IMR-90 (cell line): ENCODE measurements at regions not wholly inside any gene's neighbourhood (a gene's known extent, or its start where the extent isn't known, plus 50 kb on each side); places are given as distances from the start of the nearest gene placed in this dataset.

ENCODE experiments used
- ATAC-seq: fragments of 200-7000 bp; cut with Tn5 transposase; 2 replicates; pipeline ENCODE4 v1.9.1; 2020; ENCODE audit warnings: low read depth, mild to moderate bottlenecking, moderate library complexity
- BruUV-seq: library from RNA; stranded (reverse); fragments of 400-500 nt; replicated peaks from 2 replicates; lab custom pipeline; 2021; lab: Mats Ljungman, UMichigan
- CTCF ChIA-PET: fragments of 300-600 bp; formaldehyde crosslinking; extraction: SDS; loops from one replicate; lab custom pipeline; 2021; ENCODE audit warnings: antibody characterized with exemption; lab: Yijun Ruan, JAX
- POLR2A ChIA-PET: fragments of 300-600 bp; sonication (Branson Sonifier 250); formaldehyde crosslinking; loops from one replicate; lab custom pipeline; 2022; ENCODE audit warnings: antibody characterized with exemption; ENCODE audit not compliant: unreplicated experiment; lab: Charles Lee
- DNase-seq: peaks from one replicate; pipeline ENCODE4 v3.0.0; 2013
- H2AFZ ChIP-seq: replicated peaks from 2 replicates; pipeline ENCODE3; 2013; ENCODE audit warnings: low read length, mild to moderate bottlenecking; ENCODE audit not compliant: poor library complexity
- H2AK5ac ChIP-seq: 2 replicates; pipeline ENCODE4 v1.6.1; 2013; ENCODE audit warnings: low read depth, low read length, inconsistent platforms
- H2AK9ac ChIP-seq: replicated peaks from 2 replicates; pipeline ENCODE3; 2013; ENCODE audit warnings: mild to moderate bottlenecking, low read depth, low read length, moderate library complexity; ENCODE audit not compliant: poor library complexity
- H2BK120ac ChIP-seq: 2 replicates; pipeline ENCODE4 v1.6.1; 2013; ENCODE audit warnings: low read depth, low read length, inconsistent platforms
- H2BK15ac ChIP-seq: 3 replicates; pipeline ENCODE4 v1.6.1; 2013; ENCODE audit warnings: low read depth, low read length, inconsistent platforms
- H2BK20ac ChIP-seq: 2 replicates; pipeline ENCODE4 v1.6.1; 2013; ENCODE audit warnings: low read depth, mild to moderate bottlenecking, inconsistent platforms, low read length, moderate library complexity
- H2BK5ac ChIP-seq: 2 replicates; pipeline ENCODE4 v1.6.1; 2013; ENCODE audit warnings: mild to moderate bottlenecking, low read depth, low read length, inconsistent platforms; ENCODE audit not compliant: poor library complexity, severe bottlenecking
- H3K14ac ChIP-seq: replicated peaks from 2 replicates; pipeline ENCODE4 v1.6.1; 2013; ENCODE audit warnings: low read depth, low read length, inconsistent platforms
- H3K18ac ChIP-seq: 2 replicates; pipeline ENCODE4 v1.6.1; 2013; ENCODE audit warnings: low read depth, low read length, control low read depth
- H3K23ac ChIP-seq: 2 replicates; pipeline ENCODE4 v1.6.1; 2013; ENCODE audit warnings: low read depth, low read length, inconsistent platforms
- H3K27ac ChIP-seq: 2 replicates; pipeline ENCODE4 v1.5.1; 2013; ENCODE audit warnings: mild to moderate bottlenecking, control low read depth, low read length; ENCODE audit not compliant: insufficient read depth
- H3K27me3 ChIP-seq: 2 replicates; pipeline ENCODE4 v1.6.1; 2013; ENCODE audit warnings: low read length; ENCODE audit not compliant: control insufficient read depth, insufficient read depth
- H3K36me3 ChIP-seq: 2 replicates; pipeline ENCODE4 v1.6.1; 2013; ENCODE audit warnings: low read length, mixed read lengths; ENCODE audit not compliant: control insufficient read depth, insufficient read depth
- H3K4ac ChIP-seq: 2 replicates; pipeline ENCODE4 v1.6.1; 2013; ENCODE audit warnings: low read depth, low read length, inconsistent platforms
- H3K4me1 ChIP-seq: 2 replicates; pipeline ENCODE4 v1.6.1; 2013; ENCODE audit warnings: low read length, mixed read lengths; ENCODE audit not compliant: control insufficient read depth, insufficient read depth
- H3K4me2 ChIP-seq: 2 replicates; pipeline ENCODE4 v1.6.1; 2013; ENCODE audit warnings: low read depth, mild to moderate bottlenecking, control low read depth, low read length, moderate library complexity
- H3K4me3 ChIP-seq: 2 replicates; pipeline ENCODE4 v1.5.1; 2013; ENCODE audit warnings: low read depth, mild to moderate bottlenecking, control low read depth, low read length, moderate library complexity; ENCODE audit not compliant: insufficient read depth
- H3K56ac ChIP-seq: 2 replicates; pipeline ENCODE4 v1.6.1; 2013; ENCODE audit warnings: low read length, inconsistent platforms; ENCODE audit not compliant: insufficient read depth; ENCODE audit errors: extremely low read depth
- H3K79me1 ChIP-seq, 2 experiments: 2 replicates each; pipeline ENCODE4 v1.6.1; 2013; ENCODE audit warnings: low read length in 2 of 2, inconsistent platforms in 1 of 2, low read depth in 1 of 2
- H3K9ac ChIP-seq: 2 replicates; pipeline ENCODE4 v1.6.1; 2013; ENCODE audit warnings: low read depth, low read length, control low read depth
- H3K9me1 ChIP-seq: 2 replicates; pipeline ENCODE4 v1.6.1; 2013; ENCODE audit warnings: low read length, inconsistent platforms; ENCODE audit not compliant: insufficient read depth
- H3K9me3 ChIP-seq: 2 replicates; pipeline ENCODE4 v1.6.1; 2013; ENCODE audit warnings: low read length; ENCODE audit not compliant: control insufficient read depth, insufficient read depth
- H4K20me1 ChIP-seq: 2 replicates; pipeline ENCODE4 v1.6.1; 2013; ENCODE audit warnings: low read length, inconsistent platforms; ENCODE audit not compliant: insufficient read depth
- H4K5ac ChIP-seq: 2 replicates; pipeline ENCODE4 v1.6.1; 2013; ENCODE audit warnings: mild to moderate bottlenecking, low read depth, low read length, control low read depth
- H4K8ac ChIP-seq, 2 experiments: 2 replicates each; pipeline ENCODE4 v1.6.1; 2013; ENCODE audit warnings: low read depth in 2 of 2, low read length in 2 of 2, control low read depth in 1 of 2, inconsistent platforms in 1 of 2
- H4K91ac ChIP-seq: 2 replicates; pipeline ENCODE4 v1.6.1; 2013; ENCODE audit warnings: low read depth, low read length, inconsistent platforms; ENCODE audit not compliant: insufficient read depth
- CEBPB ChIP-seq: IDR thresholded peaks from 2 replicates; pipeline ENCODE4 v1.6.1; 2012; ENCODE audit warnings: low read depth, low read length, improper control_type of control experiment
- MAFK ChIP-seq: IDR thresholded peaks from 2 replicates; pipeline ENCODE4 v1.6.1; 2012; ENCODE audit warnings: low read depth, low read length, improper control_type of control experiment
- RAD21 ChIP-seq: IDR thresholded peaks from 2 replicates; pipeline ENCODE4 v1.6.1; 2012; ENCODE audit warnings: low read length, improper control_type of control experiment
- RCOR1 ChIP-seq: IDR thresholded peaks from 2 replicates; pipeline ENCODE4 v1.6.1; 2012; ENCODE audit warnings: mild to moderate bottlenecking, low read length, improper control_type of control experiment; ENCODE audit not compliant: insufficient replicate concordance
- SMC3 ChIP-seq: fragments of 150-350 bp; IDR thresholded peaks from 2 replicates; pipeline ENCODE4 v1.6.1; 2016; ENCODE audit warnings: low read depth, mild to moderate bottlenecking, antibody characterized with exemption, low read length, moderate library complexity
- WGBS, 2 experiments: methylation state at CpG; one replicate each; pipeline versions ENCODE4 v1.1.5 to v1.1.7; 2013; ENCODE audit warnings: missing lambda C conversion rate in 2 of 2; ENCODE audit not compliant: insufficient read length in 1 of 2; ENCODE audit errors: extremely low coverage in 2 of 2; 5-methylcytosine and 5-hydroxymethylcytosine counted together
- dilution Hi-C: fragments of 300-500 bp; cut with HindIII; formaldehyde crosslinking; loops from one replicate; pipeline ENCODE4 v1.14.3; 2018; ENCODE audit warnings: low sequenced_read_pairs; ENCODE audit not compliant: unreplicated experiment
- in situ Hi-C: fragments of 300-500 bp; cut with MboI; formaldehyde crosslinking; loops from 3 replicates; pipeline ENCODE4 v1.14.3; 2019; ENCODE audit warnings: low sequenced_read_pairs, inconsistent platforms, mixed read lengths
- intact Hi-C: fragments of 100-400 bp; cut with micrococcal nuclease; formaldehyde crosslinking; loops from 2 replicates; pipeline ENCODE4 v1.10.0; 2022
- TF ChIP-seq, protein P1 (sequence below): conservative IDR thresholded peaks from 2 replicates; pipeline ENCODE4 v1.5.1; 2012; ENCODE audit warnings: mild to moderate bottlenecking, low read depth, low read length, improper control_type of control experiment

DNA sequence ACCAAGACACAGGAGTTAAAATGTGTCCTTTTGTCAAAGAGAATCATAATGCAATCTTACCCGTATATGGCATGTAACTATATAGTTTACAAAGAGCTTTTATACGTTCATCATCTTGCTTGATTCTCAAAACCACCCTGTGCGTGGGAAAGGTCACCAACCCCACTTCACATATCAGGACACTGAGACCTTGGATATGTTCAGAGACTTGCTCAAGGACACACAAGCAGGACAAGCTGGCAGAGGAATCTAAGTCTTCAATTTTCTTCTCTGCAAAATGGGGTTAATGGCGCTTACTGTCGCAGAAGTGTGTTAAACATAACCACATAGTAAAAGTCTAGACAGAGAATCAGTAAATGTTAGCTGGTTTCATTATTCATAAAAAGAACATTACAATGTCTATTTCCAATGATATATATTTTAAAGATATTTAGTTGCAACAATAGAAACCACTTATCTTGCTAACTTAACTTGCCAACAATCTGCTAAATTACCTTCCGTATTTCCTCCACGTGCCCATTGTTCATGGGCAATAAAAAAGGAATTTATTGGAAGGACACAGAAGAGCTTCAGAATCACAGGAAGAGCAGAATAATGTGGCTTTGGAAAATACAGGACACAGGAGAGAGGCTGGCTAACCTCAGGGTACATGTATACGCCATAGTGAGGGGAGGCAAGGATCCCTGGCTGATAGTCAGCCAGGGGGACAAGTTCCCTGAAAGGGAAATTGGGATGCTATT, 64.6 kb upstream of the TAPT1 start (continued):
- TF ChIP-seq MAFK = no peak

DNA sequence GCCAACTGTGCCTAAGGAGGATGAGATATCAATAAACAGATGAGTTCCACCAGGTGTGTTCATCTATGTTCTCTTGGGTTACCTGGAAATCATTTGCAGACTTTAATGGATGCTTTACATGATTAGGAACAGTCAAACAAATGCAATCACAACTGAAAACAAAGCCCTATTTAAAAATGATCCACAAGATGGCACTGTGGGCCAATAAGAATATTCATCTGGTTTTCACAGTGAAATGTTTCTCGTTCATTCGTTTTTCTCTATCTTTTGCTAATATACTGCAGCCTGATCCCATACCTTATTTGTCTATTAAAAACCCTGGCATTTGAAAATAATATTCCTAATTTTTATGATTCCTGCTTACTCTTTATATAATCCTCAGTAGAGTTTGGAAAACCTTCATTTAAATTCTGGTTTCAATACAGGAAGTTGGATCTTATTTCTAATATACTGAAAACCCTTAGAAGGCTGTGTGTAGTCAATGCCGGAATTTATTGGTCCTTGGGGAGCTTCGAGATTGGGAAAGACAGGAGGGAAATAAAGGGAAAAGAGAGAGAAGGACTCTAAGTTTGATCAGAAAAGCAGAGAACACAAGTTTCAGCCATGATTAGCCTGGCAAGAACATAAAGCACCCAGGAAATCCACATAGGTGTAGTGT, 63.8 kb upstream of the TAPT1 start:
- H4K8ac ChIP-seq = no peak overlapping the region
- no peak overlapping the region for H2AK9ac ChIP-seq
- H2BK120ac ChIP-seq = no peak overlapping the region
- H2AFZ ChIP-seq = no peak overlapping the region
- H3K27ac ChIP-seq = no peak overlapping the region
- dilution Hi-C loops = no loop called here
- H3K23ac ChIP-seq = no peak overlapping the region
- H3K27me3 ChIP-seq = peaks cover 10% of the 10 kb centered on the region
- no peak overlapping the region for H2BK5ac ChIP-seq
- no peak overlapping the region for H3K4me3 ChIP-seq
- H4K5ac ChIP-seq = no peak overlapping the region
- H3K18ac ChIP-seq = no peak overlapping the region
- H3K56ac ChIP-seq = no peak overlapping the region
- H3K9me3 ChIP-seq = no peaks in the 10 kb centered on the region
- H3K4me1 ChIP-seq = no peaks in the 10 kb centered on the region
- H3K4me2 ChIP-seq = no peak overlapping the region
- H3K14ac ChIP-seq = no peak overlapping the region
- no peaks in the 10 kb centered on the region for H3K79me1 ChIP-seq
- no peak overlapping the region for H3K9ac ChIP-seq
- ChIA-PET CTCF (interaction anchor here (0.6 to 1.5 kb wide), 5 partner anchors 10 to 1158 kb away, joined by 3 to 4 read pairs (median 3); no protein-coding TSS in a partner anchor), POLR2A (no interaction called here)
- intact Hi-C loops = loop anchor here (1.0 to 10.0 kb wide), 7 partner anchors 153 to 1183 kb away; partner anchors contain the start of gene LDB2
- BruUV-seq = no TSS peak
- TF ChIP-seq CEBPB (no peak), RAD21 (peak; percentile 74), RCOR1 (no peak), SMC3 (peak; percentile 69)
- TF ChIP-seq, protein P1, sequence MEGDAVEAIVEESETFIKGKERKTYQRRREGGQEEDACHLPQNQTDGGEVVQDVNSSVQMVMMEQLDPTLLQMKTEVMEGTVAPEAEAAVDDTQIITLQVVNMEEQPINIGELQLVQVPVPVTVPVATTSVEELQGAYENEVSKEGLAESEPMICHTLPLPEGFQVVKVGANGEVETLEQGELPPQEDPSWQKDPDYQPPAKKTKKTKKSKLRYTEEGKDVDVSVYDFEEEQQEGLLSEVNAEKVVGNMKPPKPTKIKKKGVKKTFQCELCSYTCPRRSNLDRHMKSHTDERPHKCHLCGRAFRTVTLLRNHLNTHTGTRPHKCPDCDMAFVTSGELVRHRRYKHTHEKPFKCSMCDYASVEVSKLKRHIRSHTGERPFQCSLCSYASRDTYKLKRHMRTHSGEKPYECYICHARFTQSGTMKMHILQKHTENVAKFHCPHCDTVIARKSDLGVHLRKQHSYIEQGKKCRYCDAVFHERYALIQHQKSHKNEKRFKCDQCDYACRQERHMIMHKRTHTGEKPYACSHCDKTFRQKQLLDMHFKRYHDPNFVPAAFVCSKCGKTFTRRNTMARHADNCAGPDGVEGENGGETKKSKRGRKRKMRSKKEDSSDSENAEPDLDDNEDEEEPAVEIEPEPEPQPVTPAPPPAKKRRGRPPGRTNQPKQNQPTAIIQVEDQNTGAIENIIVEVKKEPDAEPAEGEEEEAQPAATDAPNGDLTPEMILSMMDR = peak; percentile 74
- H2BK20ac ChIP-seq = no peak overlapping the region
- DNase-seq = peak; percentile 46
- H3K36me3 ChIP-seq = no peaks in the 10 kb centered on the region
- H2AK5ac ChIP-seq = no peak overlapping the region
- H2BK15ac ChIP-seq = no peak overlapping the region
- in situ Hi-C loops = loop anchor here (5.0 to 25.0 kb wide), 3 partner anchors 497 to 1177 kb away; no protein-coding TSS in a partner anchor
- no peaks in the 10 kb centered on the region for H3K9me1 ChIP-seq
- WGBS, 2 experiments = no CpG with 5 or more reads among the region's 4 CpGs
- ATAC-seq = peak; percentile 85
- H4K20me1 ChIP-seq = no peaks in the 10 kb centered on the region
- H3K4ac ChIP-seq = no peak overlapping the region
- H4K91ac ChIP-seq = no peak overlapping the region
